ENCODE measurements at regions not wholly inside any gene's neighbourhood (a gene's known extent, or its start where the extent isn't known, plus 50 kb on each side); places are given as distances from the start of the nearest gene placed in this dataset.

DNA sequence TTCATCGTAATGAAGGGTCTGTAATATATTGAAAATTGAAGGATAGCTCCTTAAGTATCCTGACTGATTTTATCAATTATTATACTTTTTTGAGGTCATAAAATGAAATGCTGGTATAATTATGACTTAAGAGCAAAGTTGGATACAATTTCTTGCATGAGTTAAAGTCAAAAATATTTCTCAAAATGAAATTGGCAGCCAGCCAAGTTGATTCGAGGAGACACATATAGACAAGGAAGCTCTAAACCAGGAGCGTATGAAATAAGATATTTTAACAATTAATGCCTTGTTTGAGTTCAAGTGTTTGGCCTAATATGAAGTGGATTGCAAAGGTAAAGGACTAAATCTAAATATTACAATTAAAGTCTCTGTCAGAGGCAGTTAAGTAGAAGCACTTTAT is 260.4 kb upstream of the DSEL start:
- no peak for TF ChIP-seq POLR2A (IDR thresholded peaks at IDR 0.05; ENCODE audit: low read depth, low read length)
- TF ChIP-seq TAF1 (IDR thresholded peaks at IDR 0.05; ENCODE audit: low read depth, low read length) = no peak
- TF ChIP-seq SPI1 (IDR thresholded peaks at IDR 0.05; ENCODE audit: low read depth, low read length) = no peak

All from GM12891 (cell line).